ENCODE measurements at regions not wholly inside any gene's neighbourhood (a gene's known extent, or its start where the extent isn't known, plus 50 kb on each side); places are given as distances from the start of the nearest gene placed in this dataset.

- no peak for TF ChIP-seq POLR2A (IDR thresholded peaks at IDR 0.05; ENCODE audit: low read length)
- no peak for TF ChIP-seq GATA1 (IDR thresholded peaks at IDR 0.05; ENCODE audit: low read depth, low read length)
These were observed 2063.5 kb downstream of the PCDH9 start for GRCh38 chr13:65166675-65167074.
